K562 (cell line): ENCODE measurements at regions not wholly inside any gene's neighbourhood (a gene's known extent, or its start where the extent isn't known, plus 50 kb on each side); places are given as distances from the start of the nearest gene placed in this dataset.

Experiments used
- BHLHE40 ChIP-seq: IDR thresholded peaks from 2 replicates; pipeline ENCODE4 v1.6.1; 2011; ENCODE audit warnings: low read length, improper control_type of control experiment
- CTCF ChIP-seq, 3 experiments: IDR thresholded peaks in 2 of 3; conservative IDR thresholded peaks in 1 of 3; 2 replicates each; pipeline ENCODE4 v1.5.1; 2011 to 2012; ENCODE audit warnings: low read length in 3 of 3, mild to moderate bottlenecking in 3 of 3, control low read depth in 2 of 3, improper control_type of control experiment in 1 of 3, inconsistent platforms in 1 of 3, low read depth in 1 of 3, mixed read lengths in 1 of 3, moderate library complexity in 1 of 3; ENCODE audit not compliant: insufficient read depth in 2 of 3
- EP300 ChIP-seq: IDR thresholded peaks from 2 replicates; pipeline ENCODE4 v1.6.1; 2012; ENCODE audit warnings: low read length, improper control_type of control experiment
- ESRRA ChIP-seq: fragments of 450-650 bp; IDR thresholded peaks from 2 replicates; pipeline ENCODE4 v1.6.1; 2014; ENCODE audit warnings: low read depth, mild to moderate bottlenecking, moderate library complexity, borderline replicate concordance
- MTA1 ChIP-seq: fragments of 450-650 bp; IDR thresholded peaks from 2 replicates; pipeline ENCODE4 v1.6.1; 2017; ENCODE audit warnings: borderline replicate concordance
- PHF21A ChIP-seq: fragments of 450-650 bp; IDR thresholded peaks from 2 replicates; pipeline ENCODE4 v1.6.1; 2017; ENCODE audit warnings: low read depth, borderline replicate concordance
- SRSF7 ChIP-seq: fragments of 200-400 bp; formaldehyde crosslinking; optimal IDR thresholded peaks from 2 replicates; pipeline ENCODE3; 2017; ENCODE audit warnings: mild to moderate bottlenecking, low read depth, low read length
- TF ChIP-seq, protein P1 (sequence below), 2 experiments: fragments of 450-650 bp in 1 of 2; sonication (generic) in 1 of 2; formaldehyde crosslinking in 1 of 2; IDR thresholded peaks in 1 of 2; conservative IDR thresholded peaks in 1 of 2; 2 replicates each; pipeline versions ENCODE4 v1.6.1 to v1.8.1; 2016 to 2023; ENCODE audit warnings: mild to moderate bottlenecking in 2 of 2, moderate library complexity in 2 of 2, inconsistent platforms in 1 of 2, missing genetic modification reagents in 1 of 2

GRCh38 chr11:10392095-10393079 is 62.7 kb upstream of the AMPD3 start:
- no peak for TF ChIP-seq EP300
- no peak for TF ChIP-seq BHLHE40
- TF ChIP-seq CTCF (IDR thresholded peaks at IDR 0.05 in 2 of 3, conservative IDR thresholded peaks at IDR 0.05 in 1 of 3; ENCODE audit: insufficient read depth in 2 of 3, low read depth in 1 of 3, low read length in 3 of 3) = no peak
- TF ChIP-seq PHF21A = no peak
- TF ChIP-seq MTA1 = no peak
- no peak for TF ChIP-seq SRSF7
- no peak for TF ChIP-seq ESRRA
- TF ChIP-seq, protein P1, sequence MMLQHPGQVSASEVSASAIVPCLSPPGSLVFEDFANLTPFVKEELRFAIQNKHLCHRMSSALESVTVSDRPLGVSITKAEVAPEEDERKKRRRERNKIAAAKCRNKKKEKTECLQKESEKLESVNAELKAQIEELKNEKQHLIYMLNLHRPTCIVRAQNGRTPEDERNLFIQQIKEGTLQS (IDR thresholded peaks at IDR 0.05) = no peak
- TF ChIP-seq, protein P1 (CRISPR knock-in tag; conservative IDR thresholded peaks at IDR 0.05) = no peak
